ENCODE measurements at regions not wholly inside any gene's neighbourhood (a gene's known extent, or its start where the extent isn't known, plus 50 kb on each side); places are given as distances from the start of the nearest gene placed in this dataset.

DNA sequence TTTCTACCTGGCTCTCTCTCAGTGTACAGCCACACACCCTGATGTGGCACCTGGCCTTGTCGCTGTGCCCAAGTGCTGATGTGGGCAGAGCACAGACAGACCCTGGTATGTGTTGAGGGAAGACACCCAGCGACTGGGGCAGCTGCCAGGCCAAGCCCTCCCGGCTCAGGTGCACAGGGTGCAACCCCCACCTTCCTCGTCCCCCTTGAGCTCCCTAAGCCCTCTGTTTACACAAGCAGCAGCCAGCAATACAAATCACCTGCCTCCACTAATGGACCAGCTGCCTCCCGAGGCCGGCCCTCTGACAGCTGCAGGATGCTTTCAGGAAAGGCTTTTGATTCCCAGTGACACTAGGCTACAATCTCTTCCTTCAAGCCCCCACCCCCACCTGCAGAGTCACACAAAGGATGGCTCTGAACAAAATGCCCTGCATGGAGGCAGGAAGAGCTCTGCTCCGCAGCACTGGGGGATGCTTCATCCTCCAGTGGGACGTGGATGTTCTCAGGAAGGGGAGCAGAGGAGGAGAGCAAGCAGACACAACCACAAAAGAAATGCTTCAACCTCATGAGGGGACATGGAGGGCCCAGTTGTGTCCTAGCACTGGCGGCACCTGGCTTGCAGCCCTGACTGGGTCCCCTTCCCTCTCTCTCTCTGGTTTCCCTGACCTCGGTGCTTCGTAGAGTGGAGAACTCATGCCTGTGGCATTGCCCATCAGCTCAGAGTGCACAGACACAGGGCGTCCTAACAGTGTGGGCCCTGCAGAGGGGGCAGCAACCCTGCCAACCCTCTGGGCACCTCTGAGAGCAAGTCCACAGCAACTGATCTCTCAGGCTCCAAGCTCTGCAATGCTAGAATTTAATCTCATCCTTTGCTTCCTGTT, 140.8 kb downstream of the BARX1 start:
- DNase-seq (ENCODE audit: low read depth in 4 of 4, low spot score in 3 of 4) = no peak

DNA sequence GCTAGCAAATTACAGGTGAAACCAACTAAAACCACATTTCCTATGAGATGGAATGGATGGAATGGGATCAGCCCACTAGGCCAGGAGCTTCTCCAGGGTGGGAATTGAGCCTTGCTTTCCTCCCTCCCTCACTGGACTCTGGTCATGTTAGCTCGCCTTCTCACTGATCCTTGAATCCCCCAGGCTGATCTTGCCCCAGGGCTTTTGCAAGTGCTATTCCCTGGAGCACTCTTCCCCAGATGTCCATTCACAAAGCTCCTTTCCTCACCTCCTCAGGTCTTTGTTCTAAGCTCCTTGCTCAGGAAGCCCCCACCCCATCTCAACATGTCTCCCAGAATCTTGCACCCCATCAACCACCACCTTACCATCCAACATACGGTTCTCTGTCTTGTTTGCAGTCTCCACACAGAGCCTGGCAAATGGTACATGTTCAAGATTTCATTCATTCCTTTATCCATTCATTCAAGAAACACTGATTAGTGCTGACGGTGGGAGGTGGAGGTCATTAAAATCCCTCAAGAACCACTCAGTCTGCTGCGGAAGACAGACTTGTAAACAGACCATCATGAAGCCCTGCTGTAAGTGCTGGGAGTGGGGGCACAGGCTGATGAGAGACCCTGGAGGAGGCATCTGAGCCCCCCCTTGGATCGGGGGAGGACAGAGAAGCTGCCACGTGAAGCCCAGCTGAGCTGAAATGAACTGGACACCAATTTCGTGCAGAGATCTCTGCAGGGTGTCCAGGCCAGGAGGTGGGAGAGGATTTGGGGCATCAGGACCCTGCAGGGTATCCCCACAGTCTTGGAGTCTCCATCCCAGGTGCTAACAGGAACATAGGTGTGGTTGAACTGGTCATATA, 141.7 kb downstream of the BARX1 start:
- DNase-seq (ENCODE audit: low read depth in 4 of 4, low spot score in 3 of 4) = no peak

DNA sequence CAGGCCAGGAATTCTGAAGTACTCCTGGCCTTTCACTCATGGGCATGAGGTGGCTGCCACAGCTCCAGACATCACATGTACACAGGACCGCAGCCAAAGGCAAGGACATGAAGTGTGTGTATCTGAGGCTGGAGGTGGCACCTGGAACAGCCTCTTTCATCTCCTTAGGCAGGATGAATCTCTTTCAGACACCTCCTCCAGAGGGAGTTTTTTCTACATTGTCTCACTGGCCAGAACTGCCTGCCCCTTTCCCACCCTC, 142.8 kb downstream of the BARX1 start:
- no peak for DNase-seq (ENCODE audit: low read depth in 4 of 4, low spot score in 3 of 4)

DNA sequence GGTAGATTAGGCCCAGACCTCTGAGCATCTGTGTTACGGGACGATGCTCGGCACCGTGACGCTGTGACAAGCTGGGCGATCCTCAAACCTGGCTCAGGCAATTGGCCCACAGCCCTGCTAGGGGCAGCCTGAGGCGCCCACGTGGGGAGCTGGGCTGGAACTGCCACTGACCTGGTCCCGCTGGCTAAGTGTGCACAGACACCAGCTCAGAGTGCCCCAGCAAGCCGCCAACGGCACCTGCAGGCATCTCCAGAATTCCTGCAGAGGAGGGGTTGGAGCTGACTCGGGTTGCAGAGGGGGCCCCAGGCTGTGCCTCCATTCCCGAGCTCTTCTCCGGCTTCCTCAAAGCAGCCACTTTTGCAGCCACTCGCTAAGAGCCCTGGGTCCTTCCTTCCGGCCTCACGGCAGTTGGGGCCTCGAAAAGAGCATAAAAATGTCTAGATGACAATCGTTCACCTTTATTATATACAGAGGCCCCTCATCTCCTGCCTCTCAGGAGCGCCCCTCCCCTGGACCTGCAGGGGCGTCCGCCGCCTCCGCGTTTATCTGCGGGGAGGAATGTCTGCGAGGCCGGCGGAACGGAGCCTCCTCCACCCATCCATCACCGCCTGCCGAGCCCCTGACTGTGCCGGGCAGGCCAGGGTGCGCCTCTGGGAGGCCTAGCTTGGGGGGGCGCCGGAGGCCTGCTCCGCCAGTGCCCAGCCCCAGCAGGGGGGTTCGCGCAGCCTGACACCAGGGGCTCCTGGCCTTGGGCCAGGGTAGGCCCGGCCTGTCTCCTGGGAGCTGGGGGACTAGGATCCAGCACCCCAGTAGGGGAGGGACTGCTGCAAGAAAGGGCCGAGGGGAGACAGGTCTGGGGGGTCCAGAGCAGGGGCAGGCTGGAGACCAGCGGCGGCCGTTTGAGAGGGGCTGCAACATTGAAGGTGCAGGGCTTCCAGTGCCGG, 144.9 kb downstream of the BARX1 start:
- peak in 1 of 4 donors; percentile 26 for DNase-seq (ENCODE audit: low read depth in 4 of 4, low spot score in 3 of 4)

DNA sequence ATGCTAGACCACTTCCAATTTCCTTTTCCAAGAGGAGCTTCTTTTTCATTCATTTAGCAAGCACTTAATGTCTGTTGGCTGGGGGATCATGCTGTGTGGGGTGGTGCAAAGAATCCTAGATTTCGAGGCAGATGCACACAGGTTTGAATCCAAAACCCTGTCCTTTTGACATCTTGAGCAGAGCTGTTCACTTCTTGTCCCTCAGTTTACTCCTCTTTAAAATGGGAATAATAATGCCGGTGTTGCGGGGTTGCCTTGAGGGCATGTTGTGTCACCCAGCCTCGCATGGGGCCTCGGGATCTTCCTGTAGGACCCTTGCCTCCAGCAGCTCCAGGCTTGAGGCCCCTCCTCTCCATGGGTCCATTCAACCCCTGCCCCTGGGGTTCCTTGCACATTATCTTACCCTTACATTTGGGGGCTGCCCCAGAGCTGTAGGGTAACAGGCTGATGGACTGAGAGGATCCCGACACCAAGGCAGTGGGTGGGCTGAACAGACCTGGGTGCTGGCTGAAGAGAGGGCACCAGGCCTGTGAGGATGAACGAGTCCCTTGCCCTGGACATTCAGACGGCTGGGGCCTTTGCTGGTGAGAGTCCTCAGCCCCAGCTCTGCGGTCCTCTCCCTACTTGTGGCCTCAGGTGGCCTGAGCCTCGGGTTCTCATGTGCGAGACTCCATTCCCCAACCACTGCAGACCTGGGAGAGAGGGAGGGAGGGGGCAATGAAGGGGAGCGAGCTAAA, 145.8 kb downstream of the BARX1 start:
- DNase-seq (ENCODE audit: low read depth in 4 of 4, low spot score in 3 of 4) = no peak

DNA sequence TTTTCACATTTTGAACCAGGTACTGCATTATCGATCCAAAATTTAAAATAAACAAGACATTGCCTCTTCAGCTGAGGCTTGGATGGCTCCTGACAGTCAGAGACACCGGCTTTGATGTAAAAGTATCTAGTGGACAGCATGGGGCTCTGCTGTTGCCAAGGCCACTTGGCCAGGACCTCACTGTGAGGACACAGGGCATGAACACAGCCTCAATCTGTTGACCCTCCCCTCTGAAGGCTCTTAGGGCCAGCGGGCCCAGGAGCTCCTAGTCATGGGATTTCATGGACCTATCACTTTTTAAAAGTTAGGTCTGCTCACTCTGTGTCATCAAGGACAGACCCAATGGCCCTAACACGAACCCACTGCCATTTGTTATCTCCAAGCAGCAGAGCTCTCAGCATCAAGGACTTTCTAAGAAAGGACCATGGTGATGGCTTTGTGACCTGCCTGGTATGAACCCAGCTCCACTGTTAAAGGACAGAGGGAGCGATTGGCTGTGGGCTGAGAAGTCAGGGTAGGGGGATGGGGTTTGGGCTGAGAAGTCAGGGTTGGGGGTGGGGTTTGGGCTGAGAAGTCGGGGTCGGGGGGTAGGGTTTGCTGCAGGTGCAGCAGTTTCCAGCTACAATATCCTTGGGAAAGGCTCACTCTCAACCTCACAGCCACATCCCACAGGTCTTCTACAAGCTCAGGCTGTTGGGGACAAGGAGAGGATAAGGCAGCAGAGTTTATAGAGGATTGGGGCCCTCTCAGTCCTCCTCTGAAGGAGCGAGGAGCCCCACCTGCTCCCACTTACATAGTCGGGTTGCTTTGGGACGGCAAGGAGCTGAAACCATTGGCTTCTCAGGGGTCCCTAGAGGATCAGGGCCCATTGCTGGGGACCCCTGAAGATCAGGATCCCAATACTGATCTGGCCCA, 146.8 kb downstream of the BARX1 start:
- no peak for DNase-seq (ENCODE audit: low read depth in 4 of 4, low spot score in 3 of 4)

DNA sequence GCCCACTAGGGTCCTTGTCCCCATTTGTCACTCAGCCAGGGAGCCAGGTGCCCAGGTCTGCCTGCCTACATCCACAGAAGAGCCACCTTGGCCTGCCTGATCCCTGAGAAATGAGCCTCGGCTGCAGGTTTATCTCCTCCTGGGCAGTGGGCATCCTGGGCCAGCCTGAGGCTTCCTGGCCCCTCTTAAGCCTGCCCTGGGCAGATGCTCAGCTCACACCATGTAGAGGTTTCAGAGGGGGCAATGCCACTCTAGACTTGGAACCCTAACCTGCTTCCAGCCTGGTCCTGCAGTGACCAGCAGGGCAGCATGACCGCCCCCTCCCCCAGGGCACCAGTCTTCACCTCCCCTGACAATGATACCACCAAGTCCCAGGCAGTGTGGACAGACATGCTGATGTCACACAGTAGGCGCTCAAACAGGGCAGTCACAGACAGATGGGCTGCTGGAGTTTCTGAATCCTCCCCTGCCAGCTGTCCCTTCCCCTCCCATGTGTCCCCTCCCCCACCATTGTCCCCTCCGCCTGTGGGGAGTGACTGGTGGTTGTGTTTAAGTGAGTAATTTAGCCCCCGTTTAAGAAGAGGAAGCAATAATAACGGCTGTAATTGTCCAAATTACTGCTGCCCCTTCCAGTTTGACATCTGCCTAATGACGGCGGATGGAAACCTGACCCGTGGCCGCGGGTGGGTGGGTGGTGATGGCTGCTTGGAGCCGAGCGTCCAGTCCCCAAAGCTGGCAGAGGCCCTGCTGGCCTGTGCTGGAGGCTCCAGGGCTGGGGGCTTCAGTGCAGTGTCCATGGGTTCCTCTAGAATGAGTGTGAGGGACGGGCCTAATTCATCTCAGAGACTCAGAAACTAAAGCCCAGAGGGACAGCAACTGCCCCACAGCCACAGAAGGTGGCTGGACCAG, 147.7 kb downstream of the BARX1 start:
- no peak for DNase-seq (ENCODE audit: low read depth in 4 of 4, low spot score in 3 of 4)

DNA sequence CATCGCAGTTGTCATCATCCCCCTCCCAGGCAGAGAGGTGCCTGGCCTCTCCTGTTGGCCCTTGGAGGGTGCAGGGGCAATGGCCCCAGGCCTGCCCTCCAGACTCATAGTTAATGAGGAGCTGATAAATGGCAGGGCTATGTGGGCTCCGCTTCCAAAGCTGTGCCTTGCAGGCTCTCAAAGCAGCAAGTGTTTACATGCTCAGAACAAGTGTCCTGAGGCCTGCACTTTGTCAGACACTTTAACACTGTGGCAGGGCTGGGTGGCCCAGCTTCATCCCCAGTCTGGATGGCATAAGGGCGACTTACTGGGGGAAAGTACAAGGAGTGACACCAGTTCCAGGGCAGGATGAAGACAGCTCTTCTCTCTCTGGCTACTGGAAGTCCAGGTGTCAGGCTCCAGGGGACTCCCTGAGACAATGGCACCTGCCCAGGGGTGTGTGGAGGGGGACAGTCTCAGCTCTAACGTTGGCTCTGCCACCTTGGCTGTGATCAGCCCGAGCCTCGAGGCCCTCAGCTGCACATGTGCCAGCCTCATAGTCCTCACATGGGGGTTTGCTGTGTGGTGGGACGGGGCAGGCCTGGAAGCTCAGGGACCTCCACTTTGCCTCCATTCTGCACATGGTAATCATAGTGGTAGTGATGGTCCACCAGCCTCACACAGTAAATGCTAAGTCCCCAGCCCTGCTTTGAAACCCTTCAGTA, 153.4 kb downstream of the BARX1 start:
- no peak for DNase-seq (ENCODE audit: low read depth in 4 of 4, low spot score in 3 of 4)

DNA sequence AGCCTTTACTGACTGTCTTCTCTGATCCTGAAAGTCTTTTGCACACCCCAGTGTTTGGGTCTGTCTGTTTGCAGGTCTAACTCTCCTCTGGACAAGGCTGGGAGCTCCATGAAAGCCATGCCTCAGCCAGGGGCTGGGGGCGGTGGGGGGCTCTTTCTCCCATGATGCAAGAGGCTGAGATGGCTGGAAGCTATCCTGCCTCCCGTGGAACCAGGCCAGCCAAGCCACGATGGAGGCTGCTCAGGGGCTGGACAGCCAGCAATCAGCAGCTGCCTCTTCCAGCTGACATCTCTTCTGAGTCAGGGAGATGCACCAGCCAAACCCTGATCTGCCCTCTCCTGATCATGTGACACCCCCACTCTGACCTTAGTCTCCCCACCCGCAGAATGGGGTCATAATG, 154.0 kb downstream of the BARX1 start:
- DNase-seq (ENCODE audit: low read depth in 4 of 4, low spot score in 3 of 4) = no peak

DNA sequence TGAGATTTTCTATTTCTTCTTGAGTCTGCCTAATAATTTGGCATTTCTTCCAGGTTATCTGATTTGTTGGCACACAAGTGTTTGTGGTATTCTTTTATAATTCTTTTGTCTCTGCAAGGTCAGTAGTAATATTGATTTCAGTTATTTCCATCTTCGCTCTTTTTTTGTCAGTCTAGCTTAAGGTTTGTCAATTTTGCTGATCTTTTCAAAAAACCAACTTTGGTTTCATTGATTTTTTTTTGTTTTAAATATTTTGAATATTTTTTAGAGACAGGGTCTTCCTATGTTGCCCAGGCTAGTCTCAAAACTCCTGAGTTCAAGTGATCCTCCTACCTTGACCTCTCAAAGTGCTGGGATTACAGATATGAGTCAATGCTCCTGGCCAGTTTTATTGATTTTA, 162.8 kb downstream of the BARX1 start:
- DNase-seq (ENCODE audit: low read depth in 4 of 4, low spot score in 3 of 4) = no peak

DNA sequence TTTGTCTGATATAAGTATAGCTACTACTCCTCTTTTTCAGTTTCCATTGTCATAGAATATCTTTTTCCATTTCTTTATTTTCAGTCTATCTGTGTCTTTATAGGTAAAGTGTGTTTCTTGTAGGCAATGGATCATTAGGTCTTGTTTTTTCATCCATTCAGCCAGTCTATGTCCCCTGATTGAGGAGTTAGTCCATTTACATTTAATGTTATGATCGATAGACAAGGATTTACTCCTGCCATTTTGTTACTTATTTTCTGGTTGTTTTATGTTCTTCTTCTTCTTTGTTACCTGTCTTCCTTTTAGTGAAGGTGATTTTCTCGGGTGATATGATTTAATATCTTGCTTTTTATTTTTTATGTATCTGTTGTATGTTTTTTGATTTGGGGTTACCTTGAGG, 169.0 kb downstream of the BARX1 start:
- DNase-seq (ENCODE audit: low read depth in 4 of 4, low spot score in 3 of 4) = no peak

DNA sequence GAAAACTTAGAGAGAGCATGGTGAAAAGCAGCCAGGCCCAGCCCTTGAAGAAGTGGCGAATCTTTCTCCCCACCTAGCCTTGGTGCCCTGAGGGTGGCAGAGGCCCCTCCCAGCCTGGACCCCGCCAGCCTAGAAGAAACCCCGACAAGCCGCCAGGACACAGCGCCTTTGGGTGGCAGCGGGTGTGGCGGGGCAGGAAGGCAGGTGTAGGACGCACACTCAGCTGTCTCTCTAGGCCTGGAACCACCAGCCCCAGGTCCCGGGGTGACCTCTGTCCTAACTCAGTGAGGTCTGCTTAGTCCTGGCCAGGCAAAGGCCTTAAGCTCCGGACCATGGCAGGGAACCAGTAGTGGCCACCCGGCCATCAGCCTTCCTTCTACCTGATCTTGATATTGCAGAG, 178.3 kb downstream of the BARX1 start:
- DNase-seq (ENCODE audit: low read depth in 4 of 4, low spot score in 3 of 4) = no peak

DNA sequence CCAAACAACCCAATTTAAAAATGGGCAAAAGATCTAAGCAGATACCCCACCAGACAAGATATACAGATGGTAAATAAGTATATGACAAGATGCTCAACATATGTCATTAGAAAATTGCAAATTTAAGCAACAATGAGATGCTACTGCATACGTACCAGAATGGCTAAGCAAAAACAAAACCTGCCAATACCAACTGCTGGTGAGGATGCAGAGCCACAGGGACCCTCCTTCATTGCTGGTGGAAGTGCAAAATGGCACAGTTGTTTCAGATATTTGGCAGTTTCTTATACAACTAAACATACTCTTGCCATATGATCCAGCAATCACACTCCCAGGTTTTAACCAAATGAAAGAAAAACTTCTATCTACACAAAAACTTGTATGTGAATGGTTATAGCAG, 178.9 kb downstream of the BARX1 start:
- DNase-seq (ENCODE audit: low read depth in 4 of 4, low spot score in 3 of 4) = no peak

DNA sequence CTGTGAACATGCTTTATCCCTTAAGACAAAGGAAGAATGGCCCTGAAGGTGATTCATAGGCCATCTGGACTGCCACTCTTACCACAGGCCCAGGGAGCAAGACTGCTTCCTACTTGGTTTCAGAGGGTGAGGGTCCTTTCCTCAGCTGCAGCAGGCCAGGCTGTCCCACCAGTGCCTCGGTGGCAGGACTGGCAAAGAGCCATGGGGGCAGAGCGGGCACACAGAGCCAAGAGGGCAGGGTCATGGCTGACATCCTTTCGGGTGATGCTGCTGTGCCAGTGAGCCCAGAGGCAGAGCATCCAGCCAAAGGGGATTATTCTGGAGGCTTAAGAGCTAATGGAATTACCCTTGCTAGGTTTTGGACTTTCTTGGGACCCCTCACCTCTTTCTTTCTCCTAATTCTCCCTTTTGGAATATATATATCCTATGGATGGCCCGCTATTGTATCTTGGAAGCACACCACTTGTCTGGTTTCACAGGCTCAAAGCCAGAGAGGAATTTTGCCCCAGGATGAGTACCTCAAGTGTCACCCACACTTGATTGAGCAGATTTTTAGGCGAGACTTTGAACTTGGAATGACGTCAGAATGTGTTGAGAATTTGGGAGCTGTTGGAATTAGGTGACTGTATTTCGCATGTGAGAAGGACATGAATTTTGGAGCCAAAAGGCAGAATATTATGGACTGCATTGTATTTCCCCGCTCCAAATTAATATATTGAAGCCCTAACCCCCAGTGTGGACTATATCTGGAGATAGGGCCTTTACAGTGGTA, 180.6 kb downstream of the BARX1 start:
- DNase-seq (ENCODE audit: low read depth in 4 of 4, low spot score in 3 of 4) = no peak

DNA sequence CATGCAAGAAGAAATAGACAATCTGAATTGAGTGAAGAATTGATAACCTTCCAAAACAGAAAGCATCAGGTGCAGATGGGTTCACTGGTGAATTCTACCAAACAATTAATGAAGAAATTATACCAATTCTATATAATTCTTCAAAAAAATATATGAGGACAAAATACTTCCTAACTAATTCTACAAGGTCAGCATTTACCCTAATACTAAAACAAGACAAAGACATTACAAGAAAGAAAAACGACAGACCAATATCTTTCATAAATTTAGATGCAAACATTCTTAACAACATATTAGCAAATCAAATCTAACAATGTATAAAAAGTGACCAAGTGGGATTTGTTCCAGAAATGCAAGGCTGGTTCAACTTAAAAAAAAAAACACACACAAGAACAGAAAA, 183.9 kb downstream of the BARX1 start:
- no peak for DNase-seq (ENCODE audit: low read depth in 4 of 4, low spot score in 3 of 4)

DNA sequence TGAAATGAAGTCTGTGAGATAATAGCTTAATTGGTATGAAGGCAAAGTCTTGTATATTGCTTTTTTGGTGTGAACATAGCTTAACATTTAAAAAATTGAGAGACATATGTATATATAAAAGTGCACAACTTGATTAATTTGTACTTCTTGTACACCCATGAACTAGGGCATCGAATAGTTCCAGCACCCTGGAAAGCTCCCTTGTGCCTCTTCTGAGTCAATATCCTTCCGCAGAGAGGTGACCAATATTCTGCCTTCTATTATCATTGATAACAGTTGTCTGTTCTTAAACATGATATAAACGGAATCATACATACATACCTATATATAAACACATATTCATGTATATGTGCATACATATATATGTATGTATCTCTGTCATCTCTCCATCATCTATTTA, 185.4 kb downstream of the PHF2 start:
- no peak for DNase-seq (ENCODE audit: low read depth in 4 of 4, low spot score in 3 of 4)

DNA sequence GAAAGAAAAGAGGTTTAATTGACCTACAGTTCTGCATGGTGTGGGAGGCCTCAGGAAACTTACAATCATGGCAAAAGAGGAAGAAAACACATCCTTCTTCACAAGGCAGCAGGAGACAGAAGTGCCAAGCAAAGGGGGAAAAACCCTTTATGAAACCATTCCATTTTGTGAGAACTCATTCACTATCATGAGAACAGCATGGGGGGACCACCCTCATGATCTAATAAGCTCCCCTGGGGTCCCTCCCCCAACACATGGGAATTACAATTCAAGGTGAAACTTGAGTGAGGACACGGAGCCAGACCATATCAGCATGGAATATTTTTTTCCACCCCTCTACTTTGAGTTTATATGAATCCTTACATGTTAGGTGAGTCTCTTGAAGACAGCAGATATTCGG, 173.7 kb downstream of the PHF2 start:
- no peak for DNase-seq (ENCODE audit: low read depth in 4 of 4, low spot score in 3 of 4)

All from right renal pelvis (tissue), 4 donors.